T-helper 2 cell treated with Interferon-gamma antibody and Interleukin-4, amounts not matched to agents 100 ng/mL and 5 ng/mL, for 36 hours (primary cell): ENCODE measurements at regions not wholly inside any gene's neighbourhood (a gene's known extent, or its start where the extent isn't known, plus 50 kb on each side); places are given as distances from the start of the nearest gene placed in this dataset.
"Not testable (repeated sequence)": the region's sequence is repeated elsewhere in the genome, so short reads cannot be mapped to it uniquely, and the experiment has no call there.

Experiments used
- intact Hi-C: fragments of 100-400 bp; cut with micrococcal nuclease; formaldehyde crosslinking; loops from one replicate; pipeline ENCODE4 v1.15.1; 2023

- intact Hi-C loops, result no loop called here
Observed at GRCh38 chrX:66110112-66110511, 53.9 kb upstream of the HEPH start.

- intact Hi-C loops, result loop anchor here (10.0 kb wide), 1 partner anchor 63 kb away; the partner anchor contains the start of gene VSIG4
Observed at GRCh38 chrX:66107860-66108259, 56.2 kb upstream of the HEPH start.

- intact Hi-C loops, result loop anchor here (10.0 kb wide), 1 partner anchor 58 kb away; the partner anchor contains the start of gene VSIG4
Observed at GRCh38 chrX:66102398-66102797, 61.6 kb upstream of the HEPH start.

GRCh38 chrX:66098162-66098561 lies 58.3 kb upstream of the VSIG4 start:
- intact Hi-C loops, result no loop called here

- intact Hi-C loops, result not testable (repeated sequence)
Observed at GRCh38 chrX:66096987-66097386, 57.1 kb upstream of the VSIG4 start.

- intact Hi-C loops, result not testable (repeated sequence)
Observed at GRCh38 chrX:66090004-66090403, 50.1 kb upstream of the VSIG4 start.
